SK-N-SH (cell line): ENCODE measurements at regions not wholly inside any gene's neighbourhood (a gene's known extent, or its start where the extent isn't known, plus 50 kb on each side); places are given as distances from the start of the nearest gene placed in this dataset.

Experiments used
- CTCF ChIA-PET: fragments of 300-600, 350-600 bp; formaldehyde crosslinking; extraction: SDS; loops from one replicate; lab custom pipeline; 2021; lab: Yijun Ruan, JAX
- POLR2A ChIA-PET: fragments of 350-600 bp; sonication (Branson Sonifier 250); formaldehyde crosslinking; extraction: SDS; loops from one replicate; lab custom pipeline; 2020; ENCODE audit warnings: antibody characterized with exemption, inconsistent platforms; lab: Yijun Ruan, JAX
- DNase-seq: peaks from one replicate; pipeline ENCODE4 v3.0.0; 2012
- H2AFZ ChIP-seq: fragments of 200-600 bp; sonication (generic); 2 replicates; pipeline ENCODE4 v1.8.1; 2016; ENCODE audit warnings: antibody characterized with exemption, mild to moderate bottlenecking, low read depth
- H3F3A ChIP-seq: fragments of 200-600 bp; sonication (generic); replicated peaks from 2 replicates; pipeline ENCODE3; 2016; ENCODE audit warnings: antibody characterized with exemption, mild to moderate bottlenecking; ENCODE audit not compliant: insufficient read depth
- H3K27ac ChIP-seq, 2 experiments: fragments of 200-500 bp in 1 of 2; fragments of 200-600 bp in 1 of 2; sonication (Bioruptor generic) in 1 of 2; sonication (generic), shearing (Covaris generic) in 1 of 2; 2 replicates each; pipeline versions ENCODE4 v1.5.1 to v1.6.1; 2014 to 2016; ENCODE audit warnings: low read depth in 2 of 2, inconsistent platforms in 1 of 2, low read length in 1 of 2, mild to moderate bottlenecking in 1 of 2, mixed read lengths in 1 of 2
- H3K27me3 ChIP-seq: fragments of 200-600 bp; sonication (generic), shearing (Covaris generic); 2 replicates; pipeline ENCODE4 v1.6.1; 2016; ENCODE audit warnings: mixed run types; ENCODE audit not compliant: insufficient read depth
- H3K36me3 ChIP-seq, 2 experiments: fragments of 200-500 bp in 1 of 2; fragments of 200-600 bp in 1 of 2; sonication (Bioruptor generic) in 1 of 2; sonication (generic) in 1 of 2; replicated peaks in 1 of 2; 2 replicates each; pipeline versions ENCODE3 to v1.5.1; 2014 to 2016; ENCODE audit warnings: low read length in 1 of 2, mild to moderate bottlenecking in 1 of 2; ENCODE audit not compliant: insufficient read depth in 2 of 2, control insufficient read depth in 1 of 2
- H3K4me1 ChIP-seq, 2 experiments: fragments of 200-500 bp in 1 of 2; fragments of 200-600 bp in 1 of 2; sonication (Bioruptor generic) in 1 of 2; sonication (generic), shearing (Covaris generic) in 1 of 2; 2 replicates each; pipeline versions ENCODE4 v1.5.1 to v1.6.1; 2014 to 2016; ENCODE audit warnings: low read depth in 1 of 2, low read length in 1 of 2, mixed run types in 1 of 2; ENCODE audit not compliant: insufficient read depth in 2 of 2, control insufficient read depth in 1 of 2
- H3K4me2 ChIP-seq: fragments of 200-600 bp; sonication (generic), shearing (Covaris generic); 2 replicates; pipeline ENCODE4 v1.6.1; 2017; ENCODE audit warnings: mixed run types
- H3K4me3 ChIP-seq, 2 experiments: fragments of 200-500 bp in 1 of 2; fragments of 200-600 bp in 1 of 2; sonication (Bioruptor generic) in 1 of 2; sonication (generic), shearing (Covaris generic) in 1 of 2; 2 replicates each; pipeline versions ENCODE4 v1.5.1 to v1.8.1; 2014 to 2016; ENCODE audit warnings: low read depth in 2 of 2, inconsistent platforms in 1 of 2, low read length in 1 of 2, mild to moderate bottlenecking in 1 of 2, mixed read lengths in 1 of 2, moderate library complexity in 1 of 2
- H3K79me2 ChIP-seq: fragments of 200-600 bp; sonication (generic); 2 replicates; pipeline ENCODE4 v1.8.1; 2017; ENCODE audit warnings: mild to moderate bottlenecking; ENCODE audit not compliant: insufficient read depth
- H3K9ac ChIP-seq: fragments of 200-600 bp; sonication (generic); 2 replicates; pipeline ENCODE4 v1.6.1; 2017; ENCODE audit warnings: mixed run types
- H3K9me2 ChIP-seq: fragments of 200-600 bp; sonication (generic); 2 replicates; pipeline ENCODE4 v1.6.1; 2017; ENCODE audit warnings: mixed run types
- H3K9me3 ChIP-seq: fragments of 200-600 bp; sonication (generic); 2 replicates; pipeline ENCODE4 v1.6.1; 2017; ENCODE audit warnings: mixed run types, mild to moderate bottlenecking, moderate library complexity
- H4K20me1 ChIP-seq: fragments of 200-600 bp; sonication (generic); 2 replicates; pipeline ENCODE4 v1.6.1; 2017; ENCODE audit warnings: mild to moderate bottlenecking, mixed run types; ENCODE audit not compliant: insufficient read depth
- CHD2 ChIP-seq: fragments of 150-350 bp; IDR thresholded peaks from 2 replicates; pipeline ENCODE4 v1.6.1; 2018; ENCODE audit warnings: low read length; ENCODE audit not compliant: partially characterized antibody
- ELF1 ChIP-seq: IDR thresholded peaks from 2 replicates; pipeline ENCODE4 v1.4.0; 2012
- EP300 ChIP-seq, 2 experiments: IDR thresholded peaks; 2 replicates each; pipeline versions ENCODE4 v1.4.0 to v1.6.1; 2012; ENCODE audit warnings: borderline replicate concordance in 1 of 2, low read depth in 1 of 2, low read length in 1 of 2
- EZH2phosphoT487 ChIP-seq: fragments of 200-600 bp; sonication (generic); IDR thresholded peaks from 2 replicates; pipeline ENCODE4 v1.6.1; 2017; ENCODE audit warnings: low read depth, mixed run types, mild to moderate bottlenecking, antibody characterized with exemption, moderate library complexity, borderline replicate concordance
- FOSL2 ChIP-seq: IDR thresholded peaks from 2 replicates; pipeline ENCODE4 v1.4.0; 2012; ENCODE audit warnings: low read depth, mild to moderate bottlenecking, moderate library complexity, borderline replicate concordance
- FOXM1 ChIP-seq: IDR thresholded peaks from 2 replicates; pipeline ENCODE4 v1.4.0; 2012; ENCODE audit warnings: low read depth, mild to moderate bottlenecking
- GATA2 ChIP-seq: sonication (generic); formaldehyde crosslinking; IDR thresholded peaks from 2 replicates; pipeline ENCODE4 v1.5.0; 2020; ENCODE audit warnings: mild to moderate bottlenecking, missing genetic modification reagents
- MAX ChIP-seq: IDR thresholded peaks from 2 replicates; pipeline ENCODE4 v1.4.0; 2012; ENCODE audit warnings: low read depth
- MXI1 ChIP-seq: IDR thresholded peaks from 2 replicates; pipeline ENCODE4 v1.6.1; 2012; ENCODE audit warnings: mild to moderate bottlenecking, low read depth, low read length, improper control_type of control experiment
- NFIC ChIP-seq: IDR thresholded peaks from 2 replicates; pipeline ENCODE4 v1.4.0; 2012; ENCODE audit warnings: borderline replicate concordance
- RCOR1 ChIP-seq: fragments of 150-350 bp; IDR thresholded peaks from 2 replicates; pipeline ENCODE4 v1.6.1; 2017; ENCODE audit warnings: antibody characterized with exemption, low read length
- RXRA ChIP-seq: IDR thresholded peaks from 2 replicates; pipeline ENCODE4 v1.4.0; 2012; ENCODE audit warnings: low read depth, mild to moderate bottlenecking, borderline replicate concordance
- SIN3A ChIP-seq: IDR thresholded peaks from 2 replicates; pipeline ENCODE4 v1.6.1; 2012; ENCODE audit warnings: low read depth, mild to moderate bottlenecking, low read length, moderate library complexity, borderline replicate concordance
- TAF1 ChIP-seq: IDR thresholded peaks from 2 replicates; pipeline ENCODE4 v1.6.1; 2012; ENCODE audit warnings: low read depth, mild to moderate bottlenecking, low read length, moderate library complexity, borderline replicate concordance
- TCF12 ChIP-seq: IDR thresholded peaks from 2 replicates; pipeline ENCODE4 v1.4.0; 2012
- TEAD4 ChIP-seq: IDR thresholded peaks from 2 replicates; pipeline ENCODE4 v1.4.0; 2012; ENCODE audit warnings: mild to moderate bottlenecking, borderline replicate concordance; ENCODE audit not compliant: insufficient read depth
- USF1 ChIP-seq: IDR thresholded peaks from 2 replicates; pipeline ENCODE4 v1.4.0; 2012; ENCODE audit warnings: low read depth, borderline replicate concordance
- USF2 ChIP-seq: fragments of 150-350 bp; IDR thresholded peaks from 2 replicates; pipeline ENCODE4 v1.6.1; 2017; ENCODE audit warnings: antibody characterized with exemption, low read length, low read depth, borderline replicate concordance
- YY1 ChIP-seq: IDR thresholded peaks from 2 replicates; pipeline ENCODE4 v1.4.0; 2012; ENCODE audit warnings: low read depth, mild to moderate bottlenecking
- ZBTB33 ChIP-seq: IDR thresholded peaks from 2 replicates; pipeline ENCODE4 v1.4.0; 2012; ENCODE audit warnings: low read depth, borderline replicate concordance
- WGBS: methylation state at CpG from one replicate; pipeline ENCODE4 v1.1.6; 2017; ENCODE audit warnings: low lambda C conversion rate; 5-methylcytosine and 5-hydroxymethylcytosine counted together

GRCh38 chr3:30222441-30222840 is 384.0 kb upstream of the TGFBR2 start:
- TF ChIP-seq CHD2 = no peak
- TF ChIP-seq NFIC = no peak
- TF ChIP-seq USF2 = no peak
- TF ChIP-seq TCF12 = no peak
- TF ChIP-seq ELF1 = no peak
- TF ChIP-seq EP300 (IDR thresholded peaks at IDR 0.05; ENCODE audit: borderline replicate concordance in 1 of 2, low read depth in 1 of 2, low read length in 1 of 2) = no peak
- no peak for TF ChIP-seq GATA2
- no peak for TF ChIP-seq RCOR1
- no peak for TF ChIP-seq TEAD4
- no peak for TF ChIP-seq FOXM1
- no peak for TF ChIP-seq RXRA
- no peak for TF ChIP-seq FOSL2
- Histone ChIP-seq H3K27ac (no peak overlapping the region), H3K79me2 (no peaks in the 10 kb centered on the region), H2AFZ (no peak overlapping the region), H3K4me1 (peaks cover 0 to 11% of the 10 kb centered on the region in 2 experiments), H3F3A (peaks cover 13% of the 10 kb centered on the region), H3K4me3 (no peak overlapping the region), H3K9ac (no peak overlapping the region), H3K27me3 (no peaks in the 10 kb centered on the region), H3K9me2 (no peaks in the 10 kb centered on the region), H4K20me1 (no peaks in the 10 kb centered on the region), H3K9me3 (no peaks in the 10 kb centered on the region), H3K4me2 (no peak overlapping the region), H3K36me3 (no peaks in the 10 kb centered on the region)
- POLR2A ChIA-PET = no interaction called here
- WGBS = 84% methylated on average over 2 of the region's 2 CpGs
- no peak for DNase-seq
- CTCF ChIA-PET = interaction anchor here (0.6 to 2.0 kb wide), 2 partner anchors 180 to 1415 kb away, joined by 3 to 6 read pairs; no protein-coding TSS in a partner anchor

GRCh38 chr3:30225021-30225420 is 381.4 kb upstream of the TGFBR2 start:
- ChIA-PET CTCF (interaction anchor here (1.1 kb wide), 1 partner anchor 9 kb away, joined by 4 read pairs; no protein-coding TSS in a partner anchor), POLR2A (no interaction called here)
- no peak for DNase-seq
- Histone ChIP-seq H3K27ac (no peak overlapping the region), H3K79me2 (no peaks in the 10 kb centered on the region), H4K20me1 (no peaks in the 10 kb centered on the region), H3K9ac (no peak overlapping the region), H3K4me2 (no peak overlapping the region), H2AFZ (no peak overlapping the region), H3K4me3 (no peak overlapping the region), H3K9me2 (no peaks in the 10 kb centered on the region), H3F3A (peaks cover 28% of the 10 kb centered on the region), H3K27me3 (no peaks in the 10 kb centered on the region), H3K9me3 (no peaks in the 10 kb centered on the region), H3K4me1 (peaks cover 0 to 16% of the 10 kb centered on the region in 2 experiments), H3K36me3 (no peaks in the 10 kb centered on the region)
- WGBS = 91% methylated on average over 2 of the region's 2 CpGs
- TF ChIP-seq ELF1 = no peak
- TF ChIP-seq FOSL2 = no peak
- no peak for TF ChIP-seq MAX
- no peak for TF ChIP-seq MXI1
- TF ChIP-seq TAF1 = no peak
- TF ChIP-seq ZBTB33 = no peak
- TF ChIP-seq EZH2phosphoT487 = no peak
- TF ChIP-seq USF2 = no peak
- no peak for TF ChIP-seq EP300 (IDR thresholded peaks at IDR 0.05; ENCODE audit: borderline replicate concordance in 1 of 2, low read depth in 1 of 2, low read length in 1 of 2)
- no peak for TF ChIP-seq SIN3A
- TF ChIP-seq USF1 = no peak
- no peak for TF ChIP-seq YY1
- TF ChIP-seq TCF12 = no peak
